ENCODE measurements at regions not wholly inside any gene's neighbourhood (a gene's known extent, or its start where the extent isn't known, plus 50 kb on each side); places are given as distances from the start of the nearest gene placed in this dataset.

DNA sequence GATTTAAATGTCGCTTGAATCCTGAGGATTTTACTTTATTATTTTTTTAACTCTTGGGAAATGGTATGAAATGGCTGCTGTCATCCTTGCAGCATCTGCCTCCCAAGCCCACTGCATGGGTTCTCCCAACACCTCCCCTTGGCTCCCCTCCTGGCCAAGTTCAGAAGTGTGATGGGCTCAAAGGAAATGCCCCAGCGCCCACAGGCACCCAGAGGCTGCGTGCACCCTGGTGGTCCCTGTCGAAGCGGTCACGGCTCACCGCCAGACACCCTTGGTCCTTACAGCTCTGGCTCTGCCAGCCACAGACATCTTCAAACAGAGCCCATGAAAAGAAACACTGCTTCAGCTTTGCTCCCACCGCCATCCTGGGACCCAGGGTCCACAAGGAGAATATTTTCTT lies 334.7 kb downstream of the SOX9 start:
- Histone ChIP-seq H3K9me3 (no peaks in the 10 kb centered on the region), H3K4me3 (no peak overlapping the region), H3K27me3 (no peaks in the 10 kb centered on the region), H3K27ac (no peak overlapping the region), H3K36me3 (no peaks in the 10 kb centered on the region), H3K4me1 (no peaks in the 10 kb centered on the region)
- DNase-seq (ENCODE audit: low spot score): no peak
- TF ChIP-seq, protein P1, sequence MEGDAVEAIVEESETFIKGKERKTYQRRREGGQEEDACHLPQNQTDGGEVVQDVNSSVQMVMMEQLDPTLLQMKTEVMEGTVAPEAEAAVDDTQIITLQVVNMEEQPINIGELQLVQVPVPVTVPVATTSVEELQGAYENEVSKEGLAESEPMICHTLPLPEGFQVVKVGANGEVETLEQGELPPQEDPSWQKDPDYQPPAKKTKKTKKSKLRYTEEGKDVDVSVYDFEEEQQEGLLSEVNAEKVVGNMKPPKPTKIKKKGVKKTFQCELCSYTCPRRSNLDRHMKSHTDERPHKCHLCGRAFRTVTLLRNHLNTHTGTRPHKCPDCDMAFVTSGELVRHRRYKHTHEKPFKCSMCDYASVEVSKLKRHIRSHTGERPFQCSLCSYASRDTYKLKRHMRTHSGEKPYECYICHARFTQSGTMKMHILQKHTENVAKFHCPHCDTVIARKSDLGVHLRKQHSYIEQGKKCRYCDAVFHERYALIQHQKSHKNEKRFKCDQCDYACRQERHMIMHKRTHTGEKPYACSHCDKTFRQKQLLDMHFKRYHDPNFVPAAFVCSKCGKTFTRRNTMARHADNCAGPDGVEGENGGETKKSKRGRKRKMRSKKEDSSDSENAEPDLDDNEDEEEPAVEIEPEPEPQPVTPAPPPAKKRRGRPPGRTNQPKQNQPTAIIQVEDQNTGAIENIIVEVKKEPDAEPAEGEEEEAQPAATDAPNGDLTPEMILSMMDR (IDR thresholded peaks at IDR 0.05): no peak

DNA sequence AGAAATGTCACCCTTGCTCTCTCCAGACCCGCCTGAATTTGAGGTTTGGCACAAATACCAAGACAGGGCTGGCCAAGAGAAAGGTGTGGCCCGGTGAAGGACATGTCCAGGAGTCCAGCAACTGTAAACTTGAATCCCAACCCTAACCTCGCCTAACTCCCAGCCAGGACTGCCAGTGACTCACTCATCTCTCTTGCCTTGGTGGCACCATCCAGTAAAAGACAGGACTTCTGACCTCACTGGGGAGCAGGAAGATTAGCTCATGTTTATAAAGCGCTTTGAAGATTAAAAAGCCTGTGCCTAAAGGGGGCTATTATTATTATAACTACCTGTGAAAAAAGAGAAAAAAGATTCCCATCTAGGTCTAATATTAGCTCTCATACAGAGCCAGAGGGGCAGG lies 335.3 kb downstream of the SOX9 start:
- Histone ChIP-seq H3K4me3 (no peak overlapping the region), H3K27ac (no peak overlapping the region), H3K36me3 (no peaks in the 10 kb centered on the region), H3K4me1 (no peaks in the 10 kb centered on the region), H3K9me3 (no peaks in the 10 kb centered on the region), H3K27me3 (no peaks in the 10 kb centered on the region)
- TF ChIP-seq, protein P1 (IDR thresholded peaks at IDR 0.05): no peak
- no peak for DNase-seq (ENCODE audit: low spot score)

DNA sequence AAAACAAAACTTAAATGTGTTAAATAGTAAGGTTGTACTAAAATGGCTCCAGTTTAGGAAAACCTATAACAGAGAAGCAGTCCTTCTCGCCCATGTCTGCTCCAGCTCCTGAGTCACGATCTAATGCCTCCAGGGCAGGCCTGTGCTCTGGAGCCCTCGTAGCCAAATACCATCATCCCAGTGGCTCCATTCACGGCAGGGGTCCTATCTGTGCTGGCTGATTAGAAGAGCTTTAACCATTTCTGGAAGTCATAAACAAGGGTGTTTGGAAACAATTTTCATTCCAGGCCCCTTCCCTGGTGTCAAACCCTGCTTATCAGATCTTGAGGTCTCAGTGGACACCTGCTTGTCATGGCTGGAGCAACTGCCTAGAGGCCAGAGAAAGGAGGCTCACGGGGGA lies 336.9 kb downstream of the SOX9 start:
- Histone ChIP-seq H3K27me3 (no peaks in the 10 kb centered on the region), H3K9me3 (no peaks in the 10 kb centered on the region), H3K4me1 (no peaks in the 10 kb centered on the region), H3K4me3 (no peak overlapping the region), H3K27ac (no peak overlapping the region), H3K36me3 (no peaks in the 10 kb centered on the region)
- TF ChIP-seq, protein P1 (IDR thresholded peaks at IDR 0.05): no peak
- DNase-seq (ENCODE audit: low spot score): no peak

DNA sequence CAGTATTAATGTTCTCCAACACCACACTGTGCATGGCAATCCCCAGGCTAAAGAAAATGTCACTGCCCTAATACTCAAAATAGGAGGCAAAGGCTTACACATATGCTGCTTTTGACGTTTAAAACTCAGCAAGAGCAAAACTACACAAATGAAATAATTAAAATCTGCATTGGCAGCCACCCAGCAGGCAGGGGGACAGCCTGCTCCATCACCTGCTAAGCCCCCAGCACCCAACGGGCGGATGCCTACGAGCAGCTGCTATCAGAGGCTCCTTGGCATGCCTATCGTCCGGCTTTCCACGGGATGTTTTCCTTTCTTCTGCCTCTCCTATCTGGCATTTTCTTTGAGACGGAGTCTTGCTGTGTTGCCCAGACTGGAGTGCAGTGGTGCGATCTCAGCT lies 337.5 kb downstream of the SOX9 start:
- Histone ChIP-seq H3K36me3 (no peaks in the 10 kb centered on the region), H3K4me3 (no peak overlapping the region), H3K4me1 (no peaks in the 10 kb centered on the region), H3K9me3 (no peaks in the 10 kb centered on the region), H3K27me3 (no peaks in the 10 kb centered on the region), H3K27ac (no peak overlapping the region)
- TF ChIP-seq, protein P1 (IDR thresholded peaks at IDR 0.05): no peak
- DNase-seq (ENCODE audit: low spot score): no peak

DNA sequence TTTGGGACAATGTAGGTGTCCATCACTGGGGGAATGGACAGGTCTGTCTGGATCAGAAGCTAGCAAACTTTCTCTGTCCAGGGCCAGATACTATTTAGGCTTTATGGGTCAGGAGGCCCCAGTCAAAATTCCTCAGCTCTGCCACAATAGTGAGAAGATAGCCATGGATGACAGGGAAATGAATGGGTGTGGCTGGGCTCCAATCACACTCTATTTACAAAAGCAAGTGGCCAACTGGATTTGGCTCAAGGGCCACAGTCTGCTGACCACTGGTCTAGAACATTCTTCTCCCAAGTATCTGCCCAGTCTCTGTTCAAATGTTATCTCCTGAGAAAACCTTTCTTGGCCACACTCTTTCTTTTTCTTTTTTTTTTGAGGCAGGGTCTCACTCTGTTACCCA lies 339.9 kb downstream of the SOX9 start:
- Histone ChIP-seq H3K36me3 (no peaks in the 10 kb centered on the region), H3K27me3 (no peaks in the 10 kb centered on the region), H3K4me1 (no peaks in the 10 kb centered on the region), H3K4me3 (no peak overlapping the region), H3K27ac (no peak overlapping the region), H3K9me3 (no peaks in the 10 kb centered on the region)
- no peak for DNase-seq (ENCODE audit: low spot score)
- TF ChIP-seq, protein P1 (IDR thresholded peaks at IDR 0.05): no peak

DNA sequence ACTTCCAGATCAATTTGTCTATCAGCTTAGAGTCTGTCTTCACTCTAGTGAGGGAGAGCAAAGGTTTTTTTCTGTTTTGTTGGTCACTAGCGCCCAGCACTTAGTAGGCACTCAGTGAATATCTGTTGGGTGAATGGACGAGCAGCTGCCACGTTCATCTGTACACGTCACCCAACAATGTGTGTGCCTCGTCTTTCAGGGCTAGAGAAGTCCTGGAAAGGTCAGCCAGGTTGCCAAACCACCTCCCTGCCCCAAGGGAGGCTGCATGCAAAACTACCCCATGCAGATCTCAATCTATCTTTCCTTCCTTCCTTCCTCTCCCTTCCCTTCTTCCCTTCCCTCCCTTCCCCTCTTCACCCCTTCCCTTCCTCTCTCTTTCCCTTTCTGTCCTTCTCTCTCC lies 340.9 kb downstream of the SOX9 start:
- no peaks in the 10 kb centered on the region for H3K36me3 ChIP-seq
- TF ChIP-seq, protein P1 (IDR thresholded peaks at IDR 0.05): no peak
- no peak for DNase-seq (ENCODE audit: low spot score)
- H3K4me1 ChIP-seq: no peaks in the 10 kb centered on the region
- no peaks in the 10 kb centered on the region for H3K27me3 ChIP-seq
- H3K9me3 ChIP-seq: no peaks in the 10 kb centered on the region
- H3K4me3 ChIP-seq: no peak overlapping the region
- no peak overlapping the region for H3K27ac ChIP-seq
